RCC 7860 (cell line): ENCODE measurements at regions not wholly inside any gene's neighbourhood (a gene's known extent, or its start where the extent isn't known, plus 50 kb on each side); places are given as distances from the start of the nearest gene placed in this dataset.
"Not testable (repeated sequence)": the region's sequence is repeated elsewhere in the genome, so short reads cannot be mapped to it uniquely, and the experiment has no call there.

ENCODE experiments used
- DNase-seq: peaks from one replicate; pipeline ENCODE4 v3.0.0-alpha.2; 2015; ENCODE audit warnings: low spot score
- FAIRE-seq: peaks from 2 replicates; lab custom pipeline; 2012; peaks lifted over from hg19 to GRCh38; lab: Jason Lieb, UNC

- FAIRE-seq (no peak), DNase-seq (no peak)
These were observed 143.1 kb upstream of the NUDT4 start for GRCh38 chr12:93234641-93235040.

- DNase-seq = no peak
These were observed 141.8 kb upstream of the NUDT4 start for GRCh38 chr12:93235881-93236280.

GRCh38 chr12:93237235-93237915 lies 140.3 kb upstream of the NUDT4 start:
- FAIRE-seq (no peak), DNase-seq (no peak)

More at GRCh38 chr12:93235881-93236280, 141.8 kb upstream of the NUDT4 start:
- no peak for FAIRE-seq

- DNase-seq, FAIRE-seq: not testable (repeated sequence)
These were observed 139.0 kb upstream of the NUDT4 start for GRCh38 chr12:93238512-93239262.

GRCh38 chr12:93239789-93240188 lies 137.9 kb upstream of the NUDT4 start:
- not testable (repeated sequence) for FAIRE-seq

GRCh38 chr12:93242154-93242972 lies 135.4 kb upstream of the NUDT4 start:
- FAIRE-seq (no peak), DNase-seq (no peak)

More at GRCh38 chr12:93239789-93240188, 137.9 kb upstream of the NUDT4 start:
- not testable (repeated sequence) for DNase-seq

- DNase-seq = no peak
- FAIRE-seq = no peak
These were observed 134.4 kb upstream of the NUDT4 start for GRCh38 chr12:93243382-93243688.

GRCh38 chr12:93243689-93244513 lies 133.8 kb upstream of the NUDT4 start:
- FAIRE-seq (no peak), DNase-seq (no peak)

- FAIRE-seq = no peak
- no peak for DNase-seq
These were observed 133.1 kb upstream of the NUDT4 start for GRCh38 chr12:93244514-93245077.

GRCh38 chr12:93245543-93245942 lies 132.2 kb upstream of the NUDT4 start:
- DNase-seq (no peak), FAIRE-seq (no peak)

GRCh38 chr12:93247313-93247991 lies 130.3 kb upstream of the NUDT4 start:
- DNase-seq = no peak
- no peak for FAIRE-seq

GRCh38 chr12:93252221-93252620 lies 125.5 kb upstream of the NUDT4 start:
- no peak for DNase-seq

GRCh38 chr12:93254911-93255310 lies 122.8 kb upstream of the NUDT4 start:
- DNase-seq (no peak), FAIRE-seq (no peak)

More at GRCh38 chr12:93252221-93252620, 125.5 kb upstream of the NUDT4 start:
- FAIRE-seq = no peak

GRCh38 chr12:93256256-93256969 lies 121.3 kb upstream of the NUDT4 start:
- DNase-seq (no peak), FAIRE-seq (no peak)

GRCh38 chr12:93261505-93262094 lies 116.1 kb upstream of the NUDT4 start:
- DNase-seq (no peak), FAIRE-seq (no peak)

GRCh38 chr12:93272997-93273396 lies 104.7 kb upstream of the NUDT4 start:
- DNase-seq (no peak), FAIRE-seq (no peak)

- FAIRE-seq (no peak), DNase-seq (no peak)
These were observed 103.7 kb upstream of the NUDT4 start for GRCh38 chr12:93273834-93274564.

- no peak for DNase-seq
- FAIRE-seq = no peak
These were observed 102.8 kb upstream of the NUDT4 start for GRCh38 chr12:93274937-93275336.
